HG03378 (cell line): ENCODE measurements at regions not wholly inside any gene's neighbourhood (a gene's known extent, or its start where the extent isn't known, plus 50 kb on each side); places are given as distances from the start of the nearest gene placed in this dataset.

ENCODE experiments used
- ATAC-seq: cut with Tn5 transposase; IDR thresholded peaks from one replicate; pipeline ENCODE4 v1.9.1; 2021; ENCODE audit warnings: mild to moderate bottlenecking, moderate library complexity; ENCODE audit not compliant: unreplicated experiment

DNA sequence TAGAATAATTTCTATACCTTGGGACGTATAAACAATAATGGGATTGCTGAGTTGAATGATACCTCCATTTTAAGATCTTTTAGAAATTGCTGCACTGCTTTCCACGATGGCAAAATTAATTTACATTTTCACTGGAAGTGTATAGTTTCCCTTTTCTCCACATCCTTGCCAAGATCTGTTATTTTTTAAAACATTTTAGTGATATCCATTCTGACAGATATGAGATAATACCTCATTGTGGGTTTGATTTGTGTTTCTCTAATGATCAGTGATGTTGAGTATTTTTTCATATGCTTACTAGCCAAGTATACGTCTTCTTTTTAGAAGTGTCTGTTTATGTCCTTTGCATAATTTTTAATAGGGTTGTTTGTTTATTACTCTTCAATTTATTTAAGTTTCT lies 908.5 kb upstream of the CNTNAP5 start:
- ATAC-seq, result no peak

GRCh38 chr2:123127236-123127635 lies 897.9 kb upstream of the CNTNAP5 start:
- ATAC-seq, result no peak

DNA sequence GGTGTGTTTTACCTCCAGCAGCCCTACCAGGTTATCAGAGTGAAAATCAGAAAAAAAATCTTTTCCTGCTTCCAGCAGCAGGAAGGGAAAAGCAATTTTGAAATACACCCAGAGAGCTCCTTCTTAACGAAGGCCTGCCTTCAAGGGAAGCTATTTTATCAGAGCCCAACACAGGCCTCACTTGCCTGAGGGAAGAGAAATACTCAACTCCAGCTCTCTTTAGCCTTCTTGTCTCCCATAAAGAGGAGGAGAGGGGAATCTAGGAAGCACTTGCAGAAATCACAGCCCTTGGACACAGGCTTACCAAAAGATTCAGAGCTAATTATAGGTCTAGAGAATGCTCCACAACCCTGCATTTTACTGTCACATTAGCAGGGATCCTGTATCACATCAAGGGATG lies 896.1 kb upstream of the CNTNAP5 start:
- ATAC-seq, result no peak

DNA sequence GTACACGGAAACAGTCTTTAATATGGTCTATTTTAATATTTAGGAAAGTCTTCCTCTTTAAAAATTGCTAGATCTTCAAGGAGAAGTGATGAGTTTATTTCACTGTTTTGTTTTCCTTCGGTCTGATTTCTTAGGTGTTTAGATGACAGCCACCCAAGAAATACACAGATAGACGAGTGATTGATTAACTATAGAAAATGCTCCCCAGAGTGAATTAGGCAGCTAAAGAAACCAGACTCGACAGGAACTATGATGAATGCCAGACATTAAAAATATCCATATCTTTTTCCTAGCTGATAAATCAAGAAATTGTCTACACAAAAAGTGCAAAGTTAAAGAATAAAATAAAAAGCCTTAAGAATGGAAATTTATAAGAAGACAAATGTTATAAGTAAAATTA lies 888.7 kb upstream of the CNTNAP5 start:
- ATAC-seq, result no peak

DNA sequence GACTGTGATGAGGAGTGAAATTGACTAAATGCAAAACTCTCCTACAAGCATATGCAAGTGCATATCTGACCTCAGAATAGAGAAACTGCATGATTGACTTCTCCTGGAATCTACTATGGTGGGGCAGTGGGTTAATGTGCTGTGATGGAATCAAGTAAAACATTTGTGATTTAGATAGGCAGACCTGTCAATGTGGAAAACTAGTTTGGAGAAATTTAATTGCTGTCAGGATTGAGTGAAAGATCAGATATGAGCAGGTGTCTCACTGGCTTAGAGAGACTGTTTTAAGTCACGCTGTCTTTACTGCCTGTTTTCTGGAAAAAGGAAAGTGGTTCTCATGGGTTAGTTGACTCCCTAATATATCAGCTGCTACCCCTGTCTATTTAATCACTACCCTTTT lies 881.0 kb upstream of the CNTNAP5 start:
- ATAC-seq, result no peak

- ATAC-seq, result no peak
Observed at GRCh38 chr2:123153041-123153440, 872.0 kb upstream of the CNTNAP5 start.

DNA sequence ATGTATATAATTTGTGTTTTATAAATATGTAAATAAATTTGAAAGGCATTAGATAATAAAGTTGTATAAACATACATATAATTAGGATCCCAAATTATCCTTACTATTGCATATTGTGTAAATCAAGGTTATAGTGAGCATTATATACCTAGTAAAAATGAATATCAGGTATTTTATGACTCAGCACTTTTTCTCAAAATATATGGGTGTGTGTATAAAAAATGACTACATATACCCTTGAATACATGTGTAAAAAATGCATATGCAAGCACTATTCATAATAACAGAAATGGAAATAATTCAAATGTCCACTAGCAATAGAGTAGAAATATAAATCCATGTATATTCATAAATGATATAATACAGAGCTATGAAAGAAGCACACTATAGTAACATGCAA lies 870.9 kb upstream of the CNTNAP5 start:
- ATAC-seq, result no peak

- ATAC-seq, result no peak
Observed at GRCh38 chr2:123157016-123157415, 868.1 kb upstream of the CNTNAP5 start.

DNA sequence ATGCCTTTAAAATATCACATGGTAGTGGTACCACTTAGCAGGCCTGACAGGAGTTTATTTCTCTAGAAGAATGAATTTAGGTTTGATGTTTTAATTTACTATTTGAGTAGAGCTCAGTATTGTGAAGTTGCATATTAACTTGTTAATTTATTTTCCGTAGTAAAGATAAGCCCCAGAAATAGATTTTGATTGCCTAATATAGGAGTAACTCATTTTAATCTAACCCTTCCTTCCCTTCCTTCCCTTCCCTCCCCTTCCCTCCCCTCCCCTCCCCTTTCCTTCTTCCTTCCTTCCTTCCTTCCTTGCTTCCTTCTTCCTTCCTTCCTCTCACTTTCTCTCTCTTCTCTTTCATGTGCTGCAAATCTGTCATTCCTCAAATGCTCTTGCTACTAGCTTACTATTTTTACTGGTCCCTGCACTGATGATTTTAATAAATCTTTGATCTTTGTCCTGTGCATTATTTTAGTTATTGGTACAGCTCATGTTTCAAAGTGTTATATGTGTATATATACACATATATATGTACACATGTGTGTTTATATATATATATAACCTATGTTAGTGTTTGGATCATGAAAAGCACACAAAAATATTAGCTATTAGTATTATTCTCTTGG lies 862.6 kb upstream of the CNTNAP5 start:
- no peak for ATAC-seq

DNA sequence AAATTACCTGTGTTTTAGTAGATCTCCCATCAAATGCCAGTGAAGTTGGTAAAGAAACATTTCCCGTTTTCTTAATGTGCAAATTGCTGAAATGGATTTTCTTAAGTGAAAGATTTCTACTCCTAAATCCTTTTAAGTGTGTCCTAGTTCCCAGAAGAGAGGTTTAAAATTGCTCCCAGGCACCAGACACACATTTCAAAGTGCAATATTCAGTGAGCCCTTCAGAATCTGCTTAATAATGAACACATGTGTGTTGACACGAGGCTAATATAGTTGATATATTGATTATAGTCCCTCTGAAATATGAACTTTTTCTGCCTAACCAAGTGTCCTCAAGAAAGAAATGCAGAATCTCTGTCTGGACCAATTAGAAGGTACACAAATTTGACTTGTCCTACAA lies 861.7 kb upstream of the CNTNAP5 start:
- no peak for ATAC-seq

DNA sequence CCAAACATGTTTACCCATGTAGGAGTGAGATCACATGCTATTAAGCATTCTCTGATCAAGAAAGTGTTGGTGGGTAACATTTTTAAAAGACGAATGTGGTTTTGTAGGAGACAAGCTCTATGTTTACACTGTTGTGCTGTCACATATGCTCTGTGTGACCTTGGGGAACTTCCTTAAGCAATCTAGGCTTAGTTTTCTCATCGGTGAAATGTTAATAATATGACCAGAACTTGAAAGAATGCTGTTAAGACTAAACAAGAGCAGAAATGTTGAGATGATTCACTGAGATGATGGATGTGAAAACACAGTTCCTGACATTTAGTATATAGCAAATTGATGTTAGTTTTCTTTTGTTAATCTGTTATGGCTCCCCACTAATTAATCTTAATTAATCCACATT lies 860.9 kb upstream of the CNTNAP5 start:
- no peak for ATAC-seq

DNA sequence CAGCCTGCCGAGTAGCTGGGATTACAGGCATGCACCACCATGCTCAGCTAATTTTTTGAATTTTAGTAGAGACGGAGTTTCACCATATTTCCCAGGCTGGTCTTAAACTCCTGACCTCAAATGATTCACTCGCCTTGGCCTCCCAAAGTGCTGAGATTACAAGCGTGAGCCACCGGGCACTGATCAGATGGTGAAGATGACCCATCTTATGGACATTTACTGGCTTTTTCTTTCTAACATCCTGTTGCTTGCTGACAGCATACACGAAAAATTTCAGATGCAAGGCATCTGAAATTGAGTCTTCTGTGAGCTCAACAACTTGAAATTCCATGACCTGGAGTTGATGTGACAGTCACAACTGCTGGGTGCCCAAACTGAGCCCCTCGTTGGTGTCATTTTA lies 859.5 kb upstream of the CNTNAP5 start:
- no peak for ATAC-seq

- ATAC-seq, result no peak
Observed at GRCh38 chr2:123179526-123179925, 845.6 kb upstream of the CNTNAP5 start.

DNA sequence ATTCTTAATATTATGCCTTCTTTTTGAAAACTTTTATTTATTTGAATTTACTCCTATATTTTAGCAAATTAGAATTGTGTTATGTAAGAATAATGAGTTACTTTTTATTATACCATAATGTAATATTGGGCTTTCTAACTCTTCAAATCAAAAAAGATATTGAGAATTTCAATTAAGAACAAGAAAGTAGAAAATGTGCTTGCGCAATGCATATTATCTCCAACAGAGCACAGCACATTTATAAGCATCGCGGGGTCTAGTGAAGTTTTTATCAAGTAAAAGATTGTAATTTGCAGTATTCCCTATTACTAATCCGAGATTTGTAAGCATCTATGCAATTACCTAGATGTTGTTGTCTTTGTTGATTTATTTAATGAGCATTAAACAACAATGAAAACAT lies 829.1 kb upstream of the CNTNAP5 start:
- no peak for ATAC-seq

- no peak for ATAC-seq
Observed at GRCh38 chr2:123200035-123200434, 825.1 kb upstream of the CNTNAP5 start.

GRCh38 chr2:123207245-123207644 lies 817.8 kb upstream of the CNTNAP5 start:
- no peak for ATAC-seq

DNA sequence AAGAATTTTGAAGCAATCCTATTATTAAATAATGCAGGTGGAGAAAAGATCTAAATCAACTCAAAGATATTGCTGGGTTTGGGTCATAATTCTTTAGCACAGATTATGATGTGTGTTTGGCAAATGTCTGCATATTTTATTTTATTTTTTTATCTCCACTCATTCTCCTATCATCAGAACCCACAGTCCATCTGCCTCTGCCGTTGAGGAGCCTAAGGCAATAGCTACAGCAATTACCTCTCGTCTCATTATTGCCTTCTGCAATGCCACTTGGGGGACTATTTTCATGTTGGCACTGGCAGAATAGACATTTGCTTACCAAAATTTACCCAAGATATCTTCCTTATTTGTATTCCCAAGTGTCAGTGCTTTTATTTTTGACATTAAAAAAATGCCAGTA lies 815.9 kb upstream of the CNTNAP5 start:
- no peak for ATAC-seq

- ATAC-seq, result no peak
Observed at GRCh38 chr2:123211181-123211580, 813.9 kb upstream of the CNTNAP5 start.

DNA sequence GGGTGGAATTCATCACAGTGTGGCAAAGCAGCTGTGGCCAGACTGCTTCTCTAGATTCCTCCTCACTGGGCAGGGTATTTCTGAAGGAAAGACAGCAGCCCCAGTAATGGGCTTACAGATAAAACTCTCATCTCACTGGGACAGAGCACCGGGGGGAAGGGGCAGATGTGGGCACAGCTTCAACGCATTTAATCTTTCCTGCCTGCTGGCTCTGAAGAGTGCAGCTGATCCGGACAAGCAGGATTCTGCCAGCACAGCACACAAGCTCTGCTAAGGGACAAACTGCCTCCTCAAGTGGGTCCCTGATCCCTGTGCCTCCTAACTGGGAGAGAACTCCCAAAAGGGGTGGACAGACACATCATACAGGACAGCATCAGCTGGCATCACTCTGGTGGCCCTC lies 779.9 kb upstream of the CNTNAP5 start:
- no peak for ATAC-seq

GRCh38 chr2:123258877-123259539 lies 766.1 kb upstream of the CNTNAP5 start:
- ATAC-seq, result no peak

GRCh38 chr2:123262856-123263255 lies 762.2 kb upstream of the CNTNAP5 start:
- ATAC-seq, result no peak

DNA sequence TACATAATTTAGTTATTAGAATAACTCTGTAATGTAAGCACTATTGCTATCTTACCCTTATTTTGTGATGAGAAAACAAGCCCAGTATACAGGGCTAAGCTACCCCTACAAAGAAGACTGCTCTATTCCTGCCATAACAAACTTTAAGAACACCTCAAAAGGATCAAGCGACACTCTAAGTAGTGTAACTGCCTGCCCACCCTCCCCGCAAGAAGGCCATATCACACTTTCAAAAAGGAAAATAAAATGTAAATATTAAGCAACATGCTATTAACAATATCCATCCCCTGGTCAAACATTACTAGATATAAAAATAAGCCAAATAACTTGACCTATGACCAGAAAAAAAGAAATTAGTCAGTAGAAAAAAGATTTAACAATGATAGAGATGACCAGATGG lies 741.7 kb upstream of the CNTNAP5 start:
- no peak for ATAC-seq

DNA sequence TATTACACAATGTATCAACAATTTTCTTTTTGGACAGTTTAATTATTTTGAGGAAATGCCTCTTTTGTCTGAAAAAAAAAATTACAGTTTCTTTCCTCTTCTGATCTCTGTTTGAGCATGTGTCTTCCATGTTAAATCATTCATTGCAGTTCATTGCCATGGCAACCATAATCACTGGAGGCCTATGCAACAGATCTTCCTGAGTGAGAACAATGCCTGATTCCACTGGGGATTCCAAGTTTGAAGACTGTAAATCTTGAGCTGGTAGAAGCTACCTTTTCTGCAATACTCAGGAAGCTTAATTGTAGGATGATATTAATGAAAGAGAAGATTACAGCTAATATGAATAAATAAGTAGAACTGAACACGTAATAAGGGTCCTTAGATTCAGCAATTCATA lies 721.4 kb upstream of the CNTNAP5 start:
- ATAC-seq, result no peak
